Mesothelial cell of epicardium (in vitro differentiated cells): ENCODE measurements at regions not wholly inside any gene's neighbourhood (a gene's known extent, or its start where the extent isn't known, plus 50 kb on each side); places are given as distances from the start of the nearest gene placed in this dataset.

Experiments
- DNase-seq, 2 experiments: peaks; one replicate each; pipeline ENCODE4 v3.0.0; 2021; ENCODE audit warnings: low spot score in 2 of 2; ENCODE audit not compliant: unreplicated experiment in 2 of 2
- H3K27ac Mint-ChIP-seq: 2 replicates; pipeline ENCODE4 v1.8.0; 2021; ENCODE audit warnings: mixed read lengths
- H3K27me3 Mint-ChIP-seq: 2 replicates; pipeline ENCODE4 v1.8.0; 2021; ENCODE audit warnings: low read depth, mixed read lengths
- H3K36me3 Mint-ChIP-seq: 2 replicates; pipeline ENCODE4 v1.8.0; 2021; ENCODE audit warnings: mixed read lengths
- H3K4me1 Mint-ChIP-seq: 2 replicates; pipeline ENCODE4 v1.8.0; 2021; ENCODE audit warnings: mixed read lengths
- H3K4me3 Mint-ChIP-seq: 2 replicates; pipeline ENCODE4 v1.8.0; 2021; ENCODE audit warnings: mild to moderate bottlenecking, moderate library complexity, mixed read lengths
- H3K9me3 Mint-ChIP-seq: 2 replicates; pipeline ENCODE4 v1.8.0; 2021; ENCODE audit warnings: mixed read lengths
- TF ChIP-seq, protein P1 (sequence below): fragments of 200-600 bp; sonication (generic); IDR thresholded peaks from one replicate; pipeline ENCODE4 v1.5.0; 2021; ENCODE audit warnings: antibody characterized with exemption; ENCODE audit not compliant: unreplicated experiment

- peaks cover 41% of the 10 kb centered on the region for H3K27me3 Mint-ChIP-seq
- H3K27ac Mint-ChIP-seq: no peak overlapping the region
- H3K36me3 Mint-ChIP-seq: no peaks in the 10 kb centered on the region
- no peak overlapping the region for H3K4me3 Mint-ChIP-seq
- peaks cover 3% of the 10 kb centered on the region for H3K4me1 Mint-ChIP-seq
- TF ChIP-seq, protein P1, sequence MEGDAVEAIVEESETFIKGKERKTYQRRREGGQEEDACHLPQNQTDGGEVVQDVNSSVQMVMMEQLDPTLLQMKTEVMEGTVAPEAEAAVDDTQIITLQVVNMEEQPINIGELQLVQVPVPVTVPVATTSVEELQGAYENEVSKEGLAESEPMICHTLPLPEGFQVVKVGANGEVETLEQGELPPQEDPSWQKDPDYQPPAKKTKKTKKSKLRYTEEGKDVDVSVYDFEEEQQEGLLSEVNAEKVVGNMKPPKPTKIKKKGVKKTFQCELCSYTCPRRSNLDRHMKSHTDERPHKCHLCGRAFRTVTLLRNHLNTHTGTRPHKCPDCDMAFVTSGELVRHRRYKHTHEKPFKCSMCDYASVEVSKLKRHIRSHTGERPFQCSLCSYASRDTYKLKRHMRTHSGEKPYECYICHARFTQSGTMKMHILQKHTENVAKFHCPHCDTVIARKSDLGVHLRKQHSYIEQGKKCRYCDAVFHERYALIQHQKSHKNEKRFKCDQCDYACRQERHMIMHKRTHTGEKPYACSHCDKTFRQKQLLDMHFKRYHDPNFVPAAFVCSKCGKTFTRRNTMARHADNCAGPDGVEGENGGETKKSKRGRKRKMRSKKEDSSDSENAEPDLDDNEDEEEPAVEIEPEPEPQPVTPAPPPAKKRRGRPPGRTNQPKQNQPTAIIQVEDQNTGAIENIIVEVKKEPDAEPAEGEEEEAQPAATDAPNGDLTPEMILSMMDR: no peak
- DNase-seq: no peak
- H3K9me3 Mint-ChIP-seq: no peaks in the 10 kb centered on the region
Measured at GRCh38 chr2:14720739-14721138, 88.2 kb downstream of the LRATD1 start.

GRCh38 chr2:14722904-14723570 lies 90.5 kb downstream of the LRATD1 start:
- Mint-ChIP-seq H3K4me3 (no peak overlapping the region), H3K4me1 (no peaks in the 10 kb centered on the region), H3K27me3 (peaks cover 32% of the 10 kb centered on the region), H3K27ac (no peak overlapping the region), H3K9me3 (no peaks in the 10 kb centered on the region), H3K36me3 (no peaks in the 10 kb centered on the region)
- TF ChIP-seq, protein P1: no peak
- no peak for DNase-seq

GRCh38 chr2:14723684-14724083 lies 91.2 kb downstream of the LRATD1 start:
- TF ChIP-seq, protein P1: no peak
- Mint-ChIP-seq H3K27ac (no peak overlapping the region), H3K4me3 (no peak overlapping the region)

DNA sequence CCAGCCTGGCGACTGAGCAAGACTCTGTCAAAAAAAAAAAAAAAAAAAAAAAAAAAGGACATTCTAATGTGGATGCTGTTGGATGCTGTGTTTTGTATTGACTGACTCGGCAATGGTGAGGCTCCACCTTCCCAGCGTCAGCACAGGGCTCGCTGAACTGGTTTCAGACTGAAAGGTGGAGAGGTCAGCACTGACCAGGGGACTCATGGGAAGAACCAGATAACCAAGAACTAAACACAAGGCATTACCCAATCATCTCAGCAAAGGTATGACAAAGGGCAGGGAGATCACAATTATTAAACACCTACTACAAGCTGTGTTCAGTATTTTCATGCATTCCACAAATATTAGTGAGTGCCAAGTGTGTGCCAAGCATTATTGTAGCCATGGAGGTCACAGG lies 103.2 kb downstream of the LRATD1 start:
- H3K4me1 Mint-ChIP-seq: no peaks in the 10 kb centered on the region
- TF ChIP-seq, protein P1: no peak
- DNase-seq: no peak
- no peak overlapping the region for H3K27ac Mint-ChIP-seq
- peaks cover 43% of the 10 kb centered on the region for H3K27me3 Mint-ChIP-seq
- no peaks in the 10 kb centered on the region for H3K36me3 Mint-ChIP-seq
- peaks cover 21% of the 10 kb centered on the region for H3K9me3 Mint-ChIP-seq
- H3K4me3 Mint-ChIP-seq: no peak overlapping the region

More at GRCh38 chr2:14723684-14724083, 91.2 kb downstream of the LRATD1 start:
- Mint-ChIP-seq H3K27me3 (peaks cover 37% of the 10 kb centered on the region), H3K9me3 (no peaks in the 10 kb centered on the region), H3K4me1 (no peaks in the 10 kb centered on the region), H3K36me3 (no peaks in the 10 kb centered on the region)
- no peak for DNase-seq

- Mint-ChIP-seq H3K27me3 (peaks cover 48% of the 10 kb centered on the region), H3K4me1 (no peaks in the 10 kb centered on the region), H3K27ac (no peak overlapping the region), H3K36me3 (no peaks in the 10 kb centered on the region), H3K9me3 (peaks cover 19% of the 10 kb centered on the region), H3K4me3 (no peak overlapping the region)
- TF ChIP-seq, protein P1: no peak
- no peak for DNase-seq
Measured at GRCh38 chr2:14737201-14737600, 104.7 kb downstream of the LRATD1 start.
